HG03457 (cell line): ENCODE measurements at regions not wholly inside any gene's neighbourhood (a gene's known extent, or its start where the extent isn't known, plus 50 kb on each side); places are given as distances from the start of the nearest gene placed in this dataset.
A peak's percentile ranks its signal among the peaks of the same experiment; 100 is the strongest.

ENCODE experiments used
- ATAC-seq: cut with Tn5 transposase; IDR thresholded peaks from one replicate; pipeline ENCODE4 v1.9.1; 2021; ENCODE audit warnings: moderate number of reproducible peaks; ENCODE audit not compliant: unreplicated experiment

GRCh38 chr7:116083796-116084195 is 53.2 kb upstream of the TFEC start:
- no peak for ATAC-seq

GRCh38 chr7:116086547-116087045 is 56.0 kb upstream of the TFEC start:
- no peak for ATAC-seq

GRCh38 chr7:116087291-116087690 is 56.7 kb upstream of the TFEC start:
- no peak for ATAC-seq

- ATAC-seq: no peak
Measured at GRCh38 chr7:116087984-116088383, 57.4 kb upstream of the TFEC start.

GRCh38 chr7:116089293-116089692 is 58.7 kb upstream of the TFEC start:
- no peak for ATAC-seq

- no peak for ATAC-seq
Measured at GRCh38 chr7:116093516-116094301, 63.1 kb upstream of the TFEC start.

- no peak for ATAC-seq
Measured at GRCh38 chr7:116095396-116095795, 64.8 kb upstream of the TFEC start.

- ATAC-seq: no peak
Measured at GRCh38 chr7:116097365-116098009, 66.9 kb upstream of the TFEC start.

GRCh38 chr7:116098175-116098574 is 67.6 kb upstream of the TFEC start:
- no peak for ATAC-seq

- ATAC-seq: no peak
Measured at GRCh38 chr7:116100626-116101025, 70.1 kb upstream of the TFEC start.

- no peak for ATAC-seq
Measured at GRCh38 chr7:116101704-116102103, 71.1 kb upstream of the TFEC start.

- no peak for ATAC-seq
Measured at GRCh38 chr7:116111475-116111874, 80.9 kb upstream of the TFEC start.

- ATAC-seq: no peak
Measured at GRCh38 chr7:116113310-116113709, 82.7 kb upstream of the TFEC start.

GRCh38 chr7:116120839-116121238 is 89.5 kb upstream of the TES start:
- no peak for ATAC-seq

GRCh38 chr7:116122972-116123595 is 87.3 kb upstream of the TES start:
- ATAC-seq: no peak

- ATAC-seq: no peak
Measured at GRCh38 chr7:116128139-116128538, 82.2 kb upstream of the TES start.

- ATAC-seq: no peak
Measured at GRCh38 chr7:116135306-116135705, 75.0 kb upstream of the TES start.

GRCh38 chr7:116138202-116138801 is 72.0 kb upstream of the TES start:
- ATAC-seq: peak; percentile 92

- ATAC-seq: no peak
Measured at GRCh38 chr7:116139007-116139406, 71.3 kb upstream of the TES start.

- no peak for ATAC-seq
Measured at GRCh38 chr7:116139807-116140206, 70.5 kb upstream of the TES start.

GRCh38 chr7:116142374-116142773 is 68.0 kb upstream of the TES start:
- no peak for ATAC-seq

- ATAC-seq: no peak
Measured at GRCh38 chr7:116142850-116143249, 67.5 kb upstream of the TES start.
